ENCODE measurements at regions not wholly inside any gene's neighbourhood (a gene's known extent, or its start where the extent isn't known, plus 50 kb on each side); places are given as distances from the start of the nearest gene placed in this dataset.

GRCh38 chr1:116841569-116842344 lies 68.0 kb upstream of the PTGFRN start:
- no peak for TF ChIP-seq CTCF (IDR thresholded peaks at IDR 0.05)
- no peak for TF ChIP-seq EZH2phosphoT487 (IDR thresholded peaks at IDR 0.05)
- no peak for TF ChIP-seq EZH2 (IDR thresholded peaks at IDR 0.05)
